ENCODE measurements at regions not wholly inside any gene's neighbourhood (a gene's known extent, or its start where the extent isn't known, plus 50 kb on each side); places are given as distances from the start of the nearest gene placed in this dataset.

- Histone ChIP-seq H3K4me1 (ENCODE audit: control insufficient read depth in 2 of 2, insufficient read depth in 2 of 2, low read length in 2 of 2) (no peaks in the 10 kb centered on the region), H3K4me2 (replicated peaks; ENCODE audit: low read depth, low read length, poor library complexity, severe bottlenecking) (no peak overlapping the region), H3K27me3 (replicated peaks in 1 of 4; ENCODE audit: control extremely low read depth in 1 of 4, control insufficient read depth in 3 of 4, insufficient read depth in 4 of 4, low read length in 3 of 4) (no peaks in the 10 kb centered on the region), H2AFZ (ENCODE audit: insufficient read depth, low read depth, low read length, poor library complexity, severe bottlenecking) (no peak overlapping the region), H3K79me2 (ENCODE audit: control insufficient read depth, insufficient read depth, low read length) (no peaks in the 10 kb centered on the region), H4K20me1 (ENCODE audit: control insufficient read depth, insufficient read depth, low read length, poor library complexity, severe bottlenecking) (no peaks in the 10 kb centered on the region), H3K9me3 (ENCODE audit: control extremely low read depth in 1 of 3, control insufficient read depth in 2 of 3, insufficient read depth in 1 of 3, low read length in 2 of 3) (no peaks in the 10 kb centered on the region), H3K36me3 (replicated peaks in 1 of 2; ENCODE audit: control extremely low read depth in 1 of 2, control insufficient read depth in 1 of 2, extremely low read depth in 1 of 2, insufficient read depth in 2 of 2, low read length in 1 of 2) (no peaks in the 10 kb centered on the region), H3K27ac (ENCODE audit: low read length in 2 of 2) (no peak overlapping the region), H3K4me3 (ENCODE audit: control extremely low read depth in 1 of 5, extremely low read depth in 1 of 5, insufficient read depth in 1 of 5, low read depth in 2 of 5, low read length in 4 of 5) (no peak overlapping the region), H3K9ac (ENCODE audit: low read length) (no peak overlapping the region)
- CTCF ChIA-PET, result no interaction called here
- intact Hi-C loops (cut with micrococcal nuclease), result no loop called here
- no peak overlapping the region for H3K27ac Mint-ChIP-seq
- H3K4me3 Mint-ChIP-seq, result no peak overlapping the region
- no peaks in the 10 kb centered on the region for H3K4me1 Mint-ChIP-seq
- no peaks in the 10 kb centered on the region for H3K9me3 Mint-ChIP-seq (ENCODE audit: insufficient read depth)
- POLR2A ChIA-PET, result no interaction called here
- DNase-seq (no peak), ATAC-seq (ENCODE audit: low read depth) (no peak)
- no peaks in the 10 kb centered on the region for H3K27me3 Mint-ChIP-seq
- no peak for TF ChIP-seq EZH2 (IDR thresholded peaks at IDR 0.05; ENCODE audit: borderline replicate concordance, insufficient read depth, low read depth, low read length, poor library complexity, severe bottlenecking)
- no peak for TF ChIP-seq CTCF (IDR thresholded peaks at IDR 0.05)
- WGBS (ENCODE audit: insufficient coverage), result 75% methylated on average over 2 of the region's 4 CpGs
These were observed 248.2 kb downstream of the ACTL7B start for GRCh38 chr9:108607607-108608006.

- ChIA-PET POLR2A (no interaction called here), CTCF (no interaction called here)
- no peak for ATAC-seq (ENCODE audit: low read depth)
- H3K4me1 Mint-ChIP-seq, result no peaks in the 10 kb centered on the region
- no peak overlapping the region for H2AFZ ChIP-seq (ENCODE audit: insufficient read depth, low read depth, low read length, poor library complexity, severe bottlenecking)
- H3K4me2 ChIP-seq (replicated peaks; ENCODE audit: low read depth, low read length, poor library complexity, severe bottlenecking), result no peak overlapping the region
- no peaks in the 10 kb centered on the region for H3K36me3 ChIP-seq (replicated peaks in 1 of 2; ENCODE audit: control extremely low read depth in 1 of 2, control insufficient read depth in 1 of 2, extremely low read depth in 1 of 2, insufficient read depth in 2 of 2, low read length in 1 of 2)
- no peak overlapping the region for H3K4me3 Mint-ChIP-seq
- H3K27me3 Mint-ChIP-seq, result no peaks in the 10 kb centered on the region
- H3K27ac ChIP-seq (ENCODE audit: low read length in 2 of 2), result no peak overlapping the region
- no peak overlapping the region for H3K4me3 ChIP-seq (ENCODE audit: control extremely low read depth in 1 of 5, extremely low read depth in 1 of 5, insufficient read depth in 1 of 5, low read depth in 2 of 5, low read length in 4 of 5)
- H3K4me1 ChIP-seq (ENCODE audit: control insufficient read depth in 2 of 2, insufficient read depth in 2 of 2, low read length in 2 of 2), result no peaks in the 10 kb centered on the region
- no peak overlapping the region for H3K9ac ChIP-seq (ENCODE audit: low read length)
- intact Hi-C loops (cut with micrococcal nuclease), result no loop called here
- no peak for DNase-seq
- no peaks in the 10 kb centered on the region for H3K9me3 ChIP-seq (ENCODE audit: control extremely low read depth in 1 of 3, control insufficient read depth in 2 of 3, insufficient read depth in 1 of 3, low read length in 2 of 3)
- no peak overlapping the region for H3K27ac Mint-ChIP-seq
- no peak for TF ChIP-seq CTCF (IDR thresholded peaks at IDR 0.05)
- TF ChIP-seq EZH2 (IDR thresholded peaks at IDR 0.05; ENCODE audit: borderline replicate concordance, insufficient read depth, low read depth, low read length, poor library complexity, severe bottlenecking), result no peak
- H4K20me1 ChIP-seq (ENCODE audit: control insufficient read depth, insufficient read depth, low read length, poor library complexity, severe bottlenecking), result no peaks in the 10 kb centered on the region
- no peaks in the 10 kb centered on the region for H3K27me3 ChIP-seq (replicated peaks in 1 of 4; ENCODE audit: control extremely low read depth in 1 of 4, control insufficient read depth in 3 of 4, insufficient read depth in 4 of 4, low read length in 3 of 4)
- 84% methylated on average over 4 of the region's 4 CpGs for WGBS (ENCODE audit: insufficient coverage)
- no peaks in the 10 kb centered on the region for H3K79me2 ChIP-seq (ENCODE audit: control insufficient read depth, insufficient read depth, low read length)
- H3K9me3 Mint-ChIP-seq (ENCODE audit: insufficient read depth), result no peaks in the 10 kb centered on the region
These were observed 249.4 kb downstream of the ACTL7B start for GRCh38 chr9:108606401-108606800.

Measured in B cell (primary cell).